Nephron progenitor cell (in vitro differentiated cells): ENCODE measurements at regions not wholly inside any gene's neighbourhood (a gene's known extent, or its start where the extent isn't known, plus 50 kb on each side); places are given as distances from the start of the nearest gene placed in this dataset.

Source experiments
- DNase-seq: peaks from one replicate; pipeline ENCODE4 v3.0.0; 2021
- H3K27ac Mint-ChIP-seq: 2 replicates; pipeline ENCODE4 v1.8.0; 2021; ENCODE audit warnings: mild to moderate bottlenecking, moderate library complexity, mixed read lengths
- H3K27me3 Mint-ChIP-seq: 2 replicates; pipeline ENCODE4 v1.8.0; 2021; ENCODE audit warnings: mild to moderate bottlenecking, low read depth, mixed read lengths; ENCODE audit not compliant: poor library complexity
- H3K36me3 Mint-ChIP-seq: 2 replicates; pipeline ENCODE4 v1.8.0; 2021; ENCODE audit warnings: low read depth, mixed read lengths
- H3K4me1 Mint-ChIP-seq: 2 replicates; pipeline ENCODE4 v1.8.0; 2021; ENCODE audit warnings: mixed read lengths
- H3K4me3 Mint-ChIP-seq: 2 replicates; pipeline ENCODE4 v1.8.0; 2021; ENCODE audit warnings: mild to moderate bottlenecking, moderate library complexity, mixed read lengths
- H3K9me3 Mint-ChIP-seq: 2 replicates; pipeline ENCODE4 v1.8.0; 2021; ENCODE audit warnings: mild to moderate bottlenecking, moderate library complexity, mixed read lengths
- CTCF ChIP-seq: fragments of 200-600 bp; sonication (generic); IDR thresholded peaks from 2 replicates; pipeline ENCODE4 v1.5.0; 2021; ENCODE audit warnings: antibody characterized with exemption

- no peak overlapping the region for H3K27ac Mint-ChIP-seq
- no peaks in the 10 kb centered on the region for H3K4me1 Mint-ChIP-seq
- H3K4me3 Mint-ChIP-seq, result no peak overlapping the region
- H3K9me3 Mint-ChIP-seq, result no peaks in the 10 kb centered on the region
- peaks cover 3% of the 10 kb centered on the region for H3K27me3 Mint-ChIP-seq
- no peak for TF ChIP-seq CTCF
- H3K36me3 Mint-ChIP-seq, result no peaks in the 10 kb centered on the region
- no peak for DNase-seq
These were observed 930.5 kb upstream of the SLITRK1 start for GRCh38 chr13:84812789-84813188.

- H3K9me3 Mint-ChIP-seq, result no peaks in the 10 kb centered on the region
- H3K36me3 Mint-ChIP-seq, result no peaks in the 10 kb centered on the region
- H3K27ac Mint-ChIP-seq, result no peak overlapping the region
- H3K27me3 Mint-ChIP-seq, result peaks cover 3% of the 10 kb centered on the region
- H3K4me3 Mint-ChIP-seq, result no peak overlapping the region
- no peak for TF ChIP-seq CTCF
- H3K4me1 Mint-ChIP-seq, result no peaks in the 10 kb centered on the region
- no peak for DNase-seq
These were observed 929.8 kb upstream of the SLITRK1 start for GRCh38 chr13:84812078-84812477.

GRCh38 chr13:84810781-84811180 lies 928.5 kb upstream of the SLITRK1 start:
- no peaks in the 10 kb centered on the region for H3K36me3 Mint-ChIP-seq
- H3K27me3 Mint-ChIP-seq, result peaks cover 3% of the 10 kb centered on the region
- no peak for TF ChIP-seq CTCF
- no peak overlapping the region for H3K27ac Mint-ChIP-seq
- H3K9me3 Mint-ChIP-seq, result no peaks in the 10 kb centered on the region
- no peaks in the 10 kb centered on the region for H3K4me1 Mint-ChIP-seq
- H3K4me3 Mint-ChIP-seq, result no peak overlapping the region
- no peak for DNase-seq

GRCh38 chr13:84802073-84802472 lies 919.8 kb upstream of the SLITRK1 start:
- H3K36me3 Mint-ChIP-seq, result no peaks in the 10 kb centered on the region

GRCh38 chr13:84784443-84785153 lies 902.3 kb upstream of the SLITRK1 start:
- no peak for TF ChIP-seq CTCF
- Mint-ChIP-seq H3K4me1 (no peaks in the 10 kb centered on the region), H3K27ac (no peak overlapping the region), H3K27me3 (peaks cover 5% of the 10 kb centered on the region), H3K9me3 (peaks cover 14% of the 10 kb centered on the region), H3K4me3 (no peak overlapping the region), H3K36me3 (no peaks in the 10 kb centered on the region)
- no peak for DNase-seq

More at GRCh38 chr13:84802073-84802472, 919.8 kb upstream of the SLITRK1 start:
- H3K4me3 Mint-ChIP-seq, result no peak overlapping the region
- H3K9me3 Mint-ChIP-seq, result no peaks in the 10 kb centered on the region
- H3K27me3 Mint-ChIP-seq, result no peaks in the 10 kb centered on the region
- DNase-seq, result no peak
- no peak overlapping the region for H3K27ac Mint-ChIP-seq
- no peak for TF ChIP-seq CTCF
- H3K4me1 Mint-ChIP-seq, result no peaks in the 10 kb centered on the region

- no peak for DNase-seq
- no peak overlapping the region for H3K27ac Mint-ChIP-seq
- no peaks in the 10 kb centered on the region for H3K36me3 Mint-ChIP-seq
- TF ChIP-seq CTCF, result no peak
- H3K9me3 Mint-ChIP-seq, result no peaks in the 10 kb centered on the region
- no peak overlapping the region for H3K4me3 Mint-ChIP-seq
- no peaks in the 10 kb centered on the region for H3K4me1 Mint-ChIP-seq
- peaks cover 5% of the 10 kb centered on the region for H3K27me3 Mint-ChIP-seq
These were observed 895.0 kb upstream of the SLITRK1 start for GRCh38 chr13:84777316-84777715.
